Calu3 (cell line): ENCODE measurements at regions not wholly inside any gene's neighbourhood (a gene's known extent, or its start where the extent isn't known, plus 50 kb on each side); places are given as distances from the start of the nearest gene placed in this dataset.
"Not testable (repeated sequence)": the region's sequence is repeated elsewhere in the genome, so short reads cannot be mapped to it uniquely, and the experiment has no call there.

Experiments used
- BruUV-seq: library from RNA; stranded (reverse); fragments of 400-500 nt; replicated peaks from 2 replicates; lab custom pipeline; 2021; lab: Mats Ljungman, UMichigan
- CTCF ChIA-PET: fragments of 300-600 bp; sonication (Branson Sonifier 250); formaldehyde crosslinking; loops from one replicate; lab custom pipeline; 2022; ENCODE audit warnings: antibody characterized with exemption; lab: Charles Lee
- DNase-seq: peaks from one replicate; pipeline ENCODE4 v3.0.0; 2022
- H3K27ac Mint-ChIP-seq: one replicate; pipeline ENCODE4 v1.8.0; 2022; ENCODE audit warnings: mixed read lengths; ENCODE audit not compliant: unreplicated experiment
- H3K27me3 Mint-ChIP-seq: one replicate; pipeline ENCODE4 v1.8.0; 2022; ENCODE audit warnings: mixed read lengths; ENCODE audit not compliant: unreplicated experiment
- H3K36me3 Mint-ChIP-seq: one replicate; pipeline ENCODE4 v1.8.0; 2022; ENCODE audit warnings: mild to moderate bottlenecking, moderate library complexity, mixed read lengths; ENCODE audit not compliant: insufficient read depth, unreplicated experiment
- H3K4me1 Mint-ChIP-seq: one replicate; pipeline ENCODE4 v1.8.0; 2022; ENCODE audit warnings: mild to moderate bottlenecking, low read depth, mixed read lengths; ENCODE audit not compliant: unreplicated experiment
- H3K4me3 Mint-ChIP-seq: one replicate; pipeline ENCODE4 v1.8.0; 2022; ENCODE audit warnings: mild to moderate bottlenecking, low read depth, moderate library complexity, mixed read lengths; ENCODE audit not compliant: unreplicated experiment
- H3K9me3 Mint-ChIP-seq: one replicate; pipeline ENCODE4 v1.8.0; 2022; ENCODE audit warnings: low read depth, mixed read lengths; ENCODE audit not compliant: unreplicated experiment
- CTCF ChIP-seq: fragments of 200-600 bp; IDR thresholded peaks from one replicate; pipeline ENCODE4 v1.8.0; 2022; ENCODE audit warnings: antibody characterized with exemption; ENCODE audit not compliant: unreplicated experiment
- intact Hi-C: fragments of 100-400 bp; cut with micrococcal nuclease; formaldehyde crosslinking; loops from one replicate; pipeline ENCODE4 v1.10.0; 2022; ENCODE audit not compliant: unreplicated experiment

DNA sequence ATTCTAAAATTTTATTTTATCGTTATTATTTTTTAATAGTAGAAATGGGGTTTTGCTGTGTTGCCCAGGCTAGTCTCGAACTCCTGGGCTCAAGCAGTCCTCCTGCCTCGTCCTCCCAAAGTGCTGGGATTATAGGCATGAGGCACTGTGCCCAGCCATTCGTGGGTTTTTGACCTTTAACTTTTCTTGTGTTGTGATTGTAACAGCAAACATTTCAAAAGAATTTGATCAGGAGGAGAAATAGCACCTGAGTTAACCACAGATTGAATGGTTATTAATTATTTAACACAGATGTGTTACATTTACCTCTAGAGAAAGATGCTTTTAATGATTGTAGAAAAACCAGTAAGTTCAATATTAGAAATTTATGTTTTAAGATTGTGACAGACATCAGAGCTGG is 132.0 kb downstream of the HAUS1 start:
- no peak for TF ChIP-seq CTCF
- H3K4me1 Mint-ChIP-seq: peaks cover 19% of the 10 kb centered on the region
- peaks cover 5% of the 10 kb centered on the region for H3K36me3 Mint-ChIP-seq
- intact Hi-C loops: no loop called here
- no peak overlapping the region for H3K4me3 Mint-ChIP-seq
- no peaks in the 10 kb centered on the region for H3K27me3 Mint-ChIP-seq
- no peaks in the 10 kb centered on the region for H3K9me3 Mint-ChIP-seq
- no peak for DNase-seq
- H3K27ac Mint-ChIP-seq: no peak overlapping the region
- BruUV-seq: no TSS peak
- CTCF ChIA-PET: no interaction called here

- intact Hi-C loops: no loop called here
- H3K9me3 Mint-ChIP-seq: no peaks in the 10 kb centered on the region
- CTCF ChIA-PET: no interaction called here
- H3K36me3 Mint-ChIP-seq: peaks cover 5% of the 10 kb centered on the region
- DNase-seq: no peak
- no TSS peak for BruUV-seq
- H3K4me3 Mint-ChIP-seq: no peak overlapping the region
- H3K4me1 Mint-ChIP-seq: peaks cover 19% of the 10 kb centered on the region
- no peak for TF ChIP-seq CTCF
- H3K27ac Mint-ChIP-seq: no peak overlapping the region
- no peaks in the 10 kb centered on the region for H3K27me3 Mint-ChIP-seq
Observed at GRCh38 chr18:46237891-46238290, 133.7 kb downstream of the HAUS1 start.

GRCh38 chr18:46239549-46239948 is 135.4 kb downstream of the HAUS1 start:
- CTCF ChIA-PET: interaction anchor here (1.3 kb wide), 1 partner anchor 91 kb away, joined by 3 read pairs; no protein-coding TSS in a partner anchor
- Mint-ChIP-seq H3K4me1 (peaks cover 24% of the 10 kb centered on the region), H3K27me3 (no peaks in the 10 kb centered on the region), H3K4me3 (no peak overlapping the region), H3K9me3 (no peaks in the 10 kb centered on the region), H3K27ac (no peak overlapping the region), H3K36me3 (peaks cover 5% of the 10 kb centered on the region)
- DNase-seq: no peak
- TF ChIP-seq CTCF: no peak
- intact Hi-C loops: no loop called here
- no TSS peak for BruUV-seq

- DNase-seq: no peak
- Mint-ChIP-seq H3K9me3 (no peaks in the 10 kb centered on the region), H3K27ac (no peak overlapping the region), H3K4me1 (peaks cover 22% of the 10 kb centered on the region), H3K27me3 (no peaks in the 10 kb centered on the region), H3K4me3 (no peak overlapping the region), H3K36me3 (peaks cover 5% of the 10 kb centered on the region)
- BruUV-seq: no TSS peak
- CTCF ChIA-PET: interaction anchor here (1.3 kb wide), 1 partner anchor 92 kb away, joined by 3 read pairs; no protein-coding TSS in a partner anchor
- no peak for TF ChIP-seq CTCF
- intact Hi-C loops: no loop called here
Observed at GRCh38 chr18:46239998-46240397, 135.8 kb downstream of the HAUS1 start.

DNA sequence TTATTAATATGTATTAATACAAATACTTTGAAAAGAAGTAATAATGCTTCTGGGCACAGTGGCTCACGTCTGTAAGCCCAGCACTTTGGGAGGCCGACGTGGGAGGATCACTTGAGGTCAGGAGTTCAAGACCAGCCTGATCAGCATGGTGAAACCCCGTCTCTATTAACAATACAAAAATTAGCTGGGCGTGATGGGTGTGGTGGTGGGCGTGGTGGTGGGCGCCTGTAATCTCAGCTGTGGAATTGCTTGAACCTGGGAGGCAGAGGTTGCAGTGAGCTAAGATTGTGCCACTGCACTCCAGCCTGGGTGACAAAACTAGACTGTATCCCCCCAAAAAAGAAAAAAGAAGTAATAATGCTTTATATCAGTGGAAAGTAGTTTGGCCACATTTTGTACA is 137.2 kb downstream of the HAUS1 start:
- CTCF ChIA-PET, H3K4me3 Mint-ChIP-seq, BruUV-seq, H3K4me1 Mint-ChIP-seq, H3K27me3 Mint-ChIP-seq, intact Hi-C loops, H3K27ac Mint-ChIP-seq, H3K36me3 Mint-ChIP-seq, DNase-seq, H3K9me3 Mint-ChIP-seq: not testable (repeated sequence)
